HG02852 (cell line): ENCODE measurements at regions not wholly inside any gene's neighbourhood (a gene's known extent, or its start where the extent isn't known, plus 50 kb on each side); places are given as distances from the start of the nearest gene placed in this dataset.

Experiments
- ATAC-seq: cut with Tn5 transposase; IDR thresholded peaks from one replicate; pipeline ENCODE4 v1.9.1; 2021; ENCODE audit warnings: mild to moderate bottlenecking, moderate library complexity; ENCODE audit not compliant: unreplicated experiment

DNA sequence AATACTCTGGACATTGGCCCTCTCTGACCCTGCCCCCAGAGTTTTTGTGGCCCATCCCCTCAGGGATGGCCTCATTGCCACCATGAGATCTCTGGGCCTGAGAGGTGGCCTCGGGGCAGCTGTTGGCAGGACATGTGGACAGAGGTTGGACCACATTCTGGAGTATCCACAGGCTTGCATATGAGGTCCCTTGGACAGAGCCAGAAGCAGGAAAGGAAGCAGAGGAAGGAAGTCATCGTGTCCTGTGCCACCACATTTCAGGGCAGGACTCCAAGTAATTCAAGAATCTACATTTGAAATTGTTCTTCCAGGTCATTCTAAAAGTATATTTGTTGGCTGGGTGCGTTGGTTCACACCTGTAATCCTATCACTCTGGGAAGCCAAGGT lies 95.9 kb upstream of the PPP2R5A start:
- no peak for ATAC-seq

DNA sequence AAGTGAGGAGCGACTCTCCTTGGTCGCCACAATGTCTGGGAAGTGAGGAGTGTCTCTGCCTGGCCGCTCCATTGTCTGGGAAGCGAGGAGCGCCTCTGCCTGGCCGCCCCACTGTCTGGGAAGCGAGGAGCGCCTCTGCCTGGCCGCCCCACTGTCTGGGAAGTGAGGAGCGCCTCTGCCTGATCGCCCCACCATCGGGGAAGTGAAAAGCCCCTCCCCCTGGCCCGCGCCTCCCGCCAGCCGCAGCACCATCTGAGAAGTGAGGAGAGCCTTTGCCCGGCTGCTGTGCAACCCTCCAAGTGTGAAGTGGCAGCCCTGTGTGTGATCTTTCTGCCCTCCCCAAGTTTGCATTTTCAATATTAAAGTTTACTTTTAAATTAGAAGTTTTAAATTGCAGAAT lies 95.0 kb upstream of the PPP2R5A start:
- no peak for ATAC-seq

DNA sequence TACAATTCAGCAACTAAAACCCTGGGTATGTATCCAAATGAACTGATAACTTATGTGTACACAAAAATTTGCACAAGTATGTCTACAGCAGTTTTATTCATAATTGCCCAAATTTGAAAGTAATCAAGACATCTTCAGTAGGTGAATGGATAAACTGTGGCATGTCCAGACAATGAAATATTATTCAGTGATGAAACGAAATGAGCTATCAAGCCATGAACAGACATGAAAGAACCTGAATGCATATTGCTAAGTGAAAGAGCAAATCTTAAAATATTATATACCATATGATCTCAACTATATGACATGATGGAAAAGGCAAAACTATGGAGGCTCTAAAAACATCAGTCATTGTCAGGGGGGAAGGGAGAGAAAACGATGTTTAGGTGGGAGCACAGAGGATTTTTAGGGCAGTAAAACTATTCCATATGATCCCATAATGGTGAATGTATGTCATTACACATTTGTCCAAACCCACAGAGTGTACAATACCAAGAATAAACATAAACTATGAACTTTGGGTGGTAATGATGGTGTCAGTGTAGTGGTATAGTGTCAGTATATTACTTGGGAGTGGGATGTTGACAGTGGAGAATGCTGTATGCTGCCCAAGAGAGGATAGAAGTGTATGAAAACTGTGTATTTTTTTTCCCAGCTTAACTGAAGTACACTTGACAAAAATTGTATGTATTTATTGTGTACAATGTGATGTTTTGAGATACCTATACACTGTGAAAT lies 92.8 kb upstream of the PPP2R5A start:
- ATAC-seq: no peak

DNA sequence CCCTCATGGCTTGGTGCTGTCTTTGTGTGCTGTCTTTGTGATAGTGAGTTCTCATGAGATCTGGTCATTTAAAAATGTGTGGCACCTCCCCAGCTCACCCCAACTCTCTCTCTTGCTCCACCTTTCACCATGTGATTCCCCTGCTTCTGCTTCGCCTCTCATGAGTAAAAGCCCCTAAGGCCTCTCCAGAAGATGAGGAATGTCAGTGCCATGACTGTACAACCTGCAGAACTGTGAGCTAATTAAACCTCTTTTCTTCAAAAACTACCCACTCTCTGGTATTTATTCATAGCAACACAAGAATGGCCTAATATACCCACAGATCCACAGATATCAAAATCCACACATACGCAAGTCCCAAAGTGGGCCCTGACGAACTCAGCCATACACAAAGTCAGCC lies 88.9 kb upstream of the PPP2R5A start:
- ATAC-seq: no peak

DNA sequence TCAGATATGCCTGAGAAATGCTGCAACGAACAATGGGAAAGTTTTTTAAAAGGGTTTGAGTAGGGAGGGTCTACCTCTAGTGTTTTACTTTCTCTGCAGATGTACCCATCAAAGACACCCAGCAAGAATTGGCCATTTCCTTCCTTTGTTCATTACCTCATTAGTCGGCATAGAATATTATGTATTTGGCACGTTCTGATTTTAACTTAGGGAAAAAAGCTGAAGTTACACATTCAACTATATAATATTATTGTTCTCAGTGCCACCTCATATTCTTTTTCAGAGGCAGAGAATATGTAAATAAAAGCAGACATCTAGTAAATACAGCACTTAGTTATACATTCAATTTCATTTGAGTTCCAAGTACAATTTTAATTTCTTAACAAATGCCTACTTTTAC lies 83.7 kb upstream of the PPP2R5A start:
- no peak for ATAC-seq

DNA sequence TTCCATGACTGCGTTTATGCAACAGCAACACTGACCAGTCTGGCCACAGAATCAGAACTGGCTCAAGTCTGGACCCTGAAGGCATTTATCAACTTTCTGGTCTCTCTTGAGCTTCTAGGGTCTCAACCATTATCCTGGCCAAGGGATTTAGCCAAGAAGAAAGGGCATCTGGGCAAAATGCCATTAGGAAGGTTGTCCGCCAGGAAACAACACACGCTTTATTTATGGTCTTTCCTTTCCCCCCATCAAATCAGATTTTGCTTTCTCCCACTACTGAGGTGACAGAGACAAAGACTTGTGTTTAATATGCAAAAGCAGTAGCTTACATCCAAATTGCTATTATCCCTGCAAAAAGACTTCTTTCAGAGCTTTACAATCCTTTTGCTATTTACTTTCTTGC lies 81.6 kb upstream of the PPP2R5A start:
- no peak for ATAC-seq

DNA sequence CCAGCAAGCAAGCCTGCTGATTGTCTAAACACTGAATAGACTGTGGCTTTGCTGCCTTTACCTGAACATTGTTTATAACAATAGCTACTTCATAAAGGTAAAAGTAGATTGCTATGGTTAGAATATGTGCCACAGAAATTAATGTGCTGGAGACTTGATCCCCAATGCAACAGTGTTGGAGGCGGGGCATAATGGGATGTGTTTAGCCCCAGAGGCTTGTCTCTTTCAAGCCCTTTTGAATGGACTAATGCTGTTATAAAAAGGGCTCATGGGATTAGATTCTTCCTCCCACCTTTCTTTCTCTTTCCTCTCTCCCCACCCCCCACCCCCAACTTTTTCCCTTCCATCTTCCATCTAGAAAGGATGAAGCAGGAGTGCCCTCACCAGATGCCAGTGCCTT lies 80.2 kb upstream of the PPP2R5A start:
- ATAC-seq: no peak

DNA sequence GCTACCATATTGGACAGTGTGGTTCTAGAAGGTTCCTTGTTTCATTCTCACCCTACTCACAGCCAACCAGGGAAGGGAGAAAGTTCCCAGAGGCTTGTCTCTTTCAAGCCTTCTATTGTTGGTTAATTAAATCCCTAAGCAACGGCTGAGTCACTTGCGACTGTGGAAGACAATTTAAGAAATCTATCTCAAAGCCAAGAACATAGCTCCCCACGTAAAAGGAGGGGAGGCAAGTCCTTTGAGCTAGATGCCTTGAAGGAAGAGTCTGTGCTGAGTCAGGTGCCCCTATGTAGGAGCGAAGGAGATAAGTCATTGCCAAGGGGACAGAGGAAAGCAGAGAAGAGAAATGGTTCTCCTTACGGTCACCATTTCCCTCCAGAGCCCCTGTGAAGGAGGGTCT lies 79.4 kb upstream of the PPP2R5A start:
- ATAC-seq: no peak

DNA sequence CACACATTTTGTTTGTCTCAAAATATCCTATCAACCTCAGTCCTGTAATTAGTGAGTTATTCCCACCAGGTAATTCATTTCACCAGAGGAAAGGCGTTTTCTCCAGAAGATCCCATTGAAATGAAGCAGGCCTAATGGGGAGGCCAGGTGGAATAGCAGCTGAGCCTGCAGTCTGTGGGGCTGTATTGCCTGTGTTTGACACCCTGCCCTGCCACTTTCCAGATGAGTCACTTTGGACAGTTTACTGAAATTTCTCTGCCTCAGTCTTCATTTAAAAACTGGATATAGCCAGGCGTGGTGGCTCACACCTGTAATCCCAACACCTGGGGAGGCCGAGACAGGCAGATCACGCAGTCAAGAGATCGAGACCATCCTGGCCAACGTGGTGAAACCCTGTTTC lies 78.1 kb upstream of the PPP2R5A start:
- no peak for ATAC-seq

DNA sequence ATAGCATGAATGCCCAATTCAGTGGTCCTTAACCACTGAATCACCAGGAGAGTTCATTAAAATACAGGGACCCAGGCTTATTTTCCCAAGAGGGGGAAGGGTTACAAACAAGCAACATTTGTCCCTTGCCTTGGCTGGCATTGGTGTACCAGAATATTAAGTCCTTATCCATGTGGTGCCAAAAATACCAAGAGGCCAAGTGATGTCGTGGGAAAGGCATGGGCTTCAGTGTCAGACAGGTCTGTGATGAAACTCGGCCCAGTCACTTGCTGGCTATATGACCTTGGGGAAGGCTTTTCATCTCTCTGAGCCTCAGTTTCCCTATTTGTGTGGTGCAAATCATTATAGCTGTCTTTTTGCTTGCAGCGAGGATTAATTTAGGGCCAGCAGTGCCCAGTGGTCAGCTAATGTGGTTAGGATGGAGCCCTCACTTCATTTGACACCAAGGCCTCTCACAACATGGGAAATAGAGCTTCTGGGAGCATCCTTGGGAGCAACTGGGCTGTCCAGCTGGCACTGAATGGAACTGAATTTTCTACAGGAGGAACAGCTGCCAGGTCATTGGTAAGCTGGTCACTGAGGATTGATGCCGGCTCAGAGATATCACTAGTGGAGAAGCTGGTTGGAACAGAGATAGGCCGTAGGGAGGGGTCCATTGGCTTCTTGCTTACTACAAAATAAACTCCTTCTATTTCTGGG lies 77.2 kb upstream of the PPP2R5A start:
- no peak for ATAC-seq

DNA sequence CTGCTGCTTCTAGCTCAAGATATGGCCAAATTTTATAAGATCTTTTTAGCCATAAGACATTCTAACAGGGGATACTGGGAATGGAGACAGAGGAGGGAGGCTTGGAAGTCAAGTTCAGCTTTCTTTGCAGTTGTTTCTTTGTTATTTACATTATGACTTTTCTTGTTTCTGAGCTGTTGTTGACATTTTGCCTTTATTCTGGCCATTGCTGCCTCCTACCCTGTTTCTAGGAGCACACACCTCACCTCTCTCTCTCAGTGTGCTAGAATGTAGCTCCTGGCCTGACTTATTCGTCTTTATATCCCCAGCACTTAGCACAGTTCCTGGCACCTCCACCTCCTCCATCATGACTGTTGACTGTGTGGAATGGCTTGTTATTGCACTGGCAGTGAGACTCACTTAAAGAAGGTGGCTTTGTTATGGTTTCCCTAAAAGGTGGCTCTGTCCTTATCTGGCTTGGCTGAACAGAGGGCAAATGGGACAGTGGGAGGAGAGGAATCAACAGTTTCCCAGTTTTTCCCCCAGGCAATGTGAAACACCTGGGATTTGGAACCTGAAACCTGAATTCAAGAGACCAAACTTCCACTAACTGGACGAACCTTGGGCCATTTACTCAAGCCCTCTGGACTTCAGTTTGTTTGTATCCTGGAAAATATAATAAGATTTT lies 76.1 kb upstream of the PPP2R5A start:
- ATAC-seq: no peak

DNA sequence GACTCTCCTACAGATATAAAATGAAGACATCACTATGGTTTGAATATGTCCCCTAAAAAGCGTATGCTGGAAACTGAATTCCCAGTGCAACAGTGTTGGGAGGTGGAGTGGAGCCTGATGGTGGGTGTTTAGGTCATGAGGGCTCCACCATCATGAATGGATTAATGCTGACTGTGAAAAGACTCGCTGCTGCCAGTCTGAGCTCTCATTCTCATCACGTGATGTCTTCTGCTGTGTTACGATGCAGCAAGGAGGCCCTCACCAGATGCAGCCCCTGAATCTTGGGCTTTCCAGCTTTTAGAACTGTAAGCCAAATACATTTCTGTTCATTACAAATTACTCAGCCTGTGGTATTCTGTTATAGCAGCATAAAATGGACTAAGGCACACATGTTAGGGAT lies 73.8 kb upstream of the PPP2R5A start:
- ATAC-seq: no peak

DNA sequence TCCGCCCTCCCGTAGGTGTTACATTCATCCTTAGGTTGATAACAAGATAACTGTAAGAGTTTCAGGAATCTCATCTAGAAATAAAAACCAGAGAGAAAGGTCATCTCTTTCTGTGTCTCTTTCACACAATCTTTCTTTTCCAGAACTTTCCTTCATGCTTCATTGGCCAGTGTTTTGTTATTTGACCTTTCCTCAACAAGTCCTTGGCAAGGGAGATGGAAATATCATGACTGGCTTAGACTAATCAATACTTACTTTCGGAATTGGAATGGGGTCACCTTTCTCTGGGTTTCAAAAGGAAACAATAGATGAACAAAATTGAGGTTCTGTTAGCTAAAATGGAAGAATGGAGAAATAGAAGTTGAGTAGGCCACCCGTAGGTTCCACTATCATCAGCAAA lies 72.9 kb upstream of the PPP2R5A start:
- ATAC-seq: no peak

DNA sequence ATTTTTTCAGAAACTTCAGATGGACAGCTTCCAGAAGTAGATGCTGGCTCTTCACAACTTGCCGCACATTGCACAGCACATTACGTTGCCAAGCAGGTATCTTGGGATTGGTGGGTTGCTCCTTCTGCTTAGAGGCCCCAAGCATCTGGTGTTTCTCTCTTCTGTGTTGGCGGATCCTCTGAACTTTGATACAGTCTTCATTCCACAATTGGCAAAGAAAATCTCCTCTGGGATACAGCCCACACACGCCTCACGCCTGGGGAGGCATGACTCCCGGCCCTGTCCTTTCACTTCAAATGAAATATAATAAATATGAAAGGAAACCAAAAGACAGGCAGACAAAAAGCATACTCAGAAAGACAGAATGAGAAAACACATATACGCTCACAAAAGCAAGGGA lies 72.3 kb upstream of the PPP2R5A start:
- ATAC-seq: no peak

DNA sequence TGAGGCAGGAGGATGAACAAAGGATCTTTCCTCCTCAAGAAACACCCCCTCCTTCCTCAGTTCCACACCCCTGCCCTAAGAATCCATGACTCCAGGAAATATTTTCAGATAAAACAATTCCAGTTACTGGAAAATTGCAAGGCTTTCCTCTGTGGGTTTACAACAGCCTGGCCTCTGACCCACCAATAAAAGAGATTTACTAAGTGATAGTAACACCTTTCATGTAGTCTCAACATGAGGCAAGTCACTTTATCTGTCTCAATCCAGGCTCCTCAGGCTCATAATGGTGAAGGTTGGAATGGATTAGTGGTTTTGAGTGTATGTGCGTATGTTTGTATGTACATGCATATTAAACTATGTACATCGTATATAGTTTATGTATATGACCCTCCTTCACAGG lies 71.4 kb upstream of the PPP2R5A start:
- ATAC-seq: no peak

DNA sequence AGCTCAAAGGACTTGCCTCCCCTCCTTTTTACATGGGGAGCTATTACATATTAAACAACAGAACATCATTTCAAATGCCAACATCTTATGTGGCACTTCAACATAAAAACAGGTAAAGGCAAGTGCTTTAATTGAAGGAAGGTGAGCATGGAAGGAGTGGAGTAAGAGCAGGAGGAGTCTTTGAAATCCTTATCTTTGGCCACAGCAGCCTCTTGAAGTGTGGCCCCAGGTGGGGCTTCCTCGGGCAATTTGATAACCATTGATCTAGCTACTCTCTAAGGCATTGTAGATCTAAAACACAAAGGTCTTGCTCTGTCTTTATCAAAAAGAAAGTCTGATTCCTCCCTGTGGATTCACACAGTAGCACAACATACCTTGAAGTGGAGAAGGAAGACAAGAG lies 70.9 kb upstream of the PPP2R5A start:
- no peak for ATAC-seq

DNA sequence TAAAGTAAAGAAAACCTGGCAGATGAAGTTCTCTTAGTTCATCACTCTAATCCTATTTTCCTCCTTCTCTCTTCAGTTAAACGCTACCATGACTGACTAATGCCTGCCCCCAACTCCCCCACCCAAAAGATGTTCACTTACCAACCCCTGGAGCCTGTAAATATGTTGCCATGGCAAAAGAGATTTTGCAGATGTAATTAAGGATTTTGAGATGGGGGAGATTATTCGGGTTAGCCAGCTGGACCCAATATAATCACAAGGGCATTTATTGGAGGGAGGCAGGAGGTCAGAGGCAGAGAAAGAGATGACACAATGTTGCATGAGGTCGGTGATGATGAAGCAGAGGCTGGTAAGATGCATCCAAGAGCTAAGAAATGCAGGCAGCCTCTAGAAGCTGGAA lies 69.3 kb upstream of the PPP2R5A start:
- ATAC-seq: no peak

DNA sequence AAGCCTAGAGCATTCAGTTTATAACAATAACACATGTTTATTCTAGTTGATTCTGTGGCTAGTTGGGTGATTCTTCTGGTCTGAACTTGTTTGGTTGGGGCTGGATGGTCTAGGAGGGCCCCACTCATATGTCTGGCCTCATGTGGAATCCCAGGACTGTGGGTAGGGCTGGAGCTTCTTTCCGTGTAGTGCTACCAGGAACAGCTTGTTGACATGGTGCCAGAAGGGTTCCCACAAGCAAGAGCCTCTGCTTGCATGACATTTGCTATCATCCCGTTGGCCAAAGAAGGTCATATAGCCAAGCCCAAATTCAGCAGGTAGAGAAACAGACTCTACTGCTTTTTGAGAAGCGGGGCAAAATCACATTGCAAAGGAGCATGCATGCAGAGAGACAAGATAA lies 67.6 kb upstream of the PPP2R5A start:
- no peak for ATAC-seq

DNA sequence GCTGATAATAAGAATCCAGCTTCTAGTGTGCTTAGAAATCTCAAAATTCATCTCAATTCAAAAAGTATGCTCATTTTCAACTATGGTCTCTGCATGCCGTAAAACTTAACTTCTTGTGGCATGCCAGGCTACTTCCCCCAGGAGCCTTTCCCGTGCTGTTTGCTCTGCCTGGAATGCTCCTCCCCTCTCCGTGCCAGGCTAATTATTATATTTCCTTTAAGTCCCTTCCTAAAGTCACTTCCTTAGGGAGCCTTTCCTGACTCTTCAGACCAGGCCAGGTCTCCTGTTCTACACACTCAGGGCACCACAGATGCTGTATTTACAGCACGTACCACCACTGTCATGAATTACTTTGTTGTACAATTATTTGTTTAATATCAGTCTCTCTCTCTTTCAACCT lies 67.1 kb upstream of the PPP2R5A start:
- no peak for ATAC-seq

DNA sequence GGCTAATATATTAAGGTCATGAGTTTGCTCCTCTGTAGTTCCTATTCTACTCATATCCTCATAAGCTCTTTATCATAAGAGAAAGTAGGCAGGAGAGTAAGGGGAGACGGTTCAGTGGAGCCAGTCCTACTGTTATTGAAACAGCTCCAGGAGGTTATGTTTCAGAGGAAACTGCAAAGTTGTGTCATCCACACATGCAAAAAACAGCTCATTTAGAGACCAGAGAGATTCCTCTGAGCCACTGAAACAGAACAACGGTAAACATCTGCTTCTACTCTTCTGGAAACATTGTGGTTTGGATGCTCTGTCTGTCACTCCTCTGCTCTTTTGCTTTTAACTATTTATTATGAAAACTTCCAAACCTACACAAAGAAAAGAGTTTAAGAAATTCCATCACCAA lies 66.3 kb upstream of the PPP2R5A start:
- peak; percentile 97 for ATAC-seq

DNA sequence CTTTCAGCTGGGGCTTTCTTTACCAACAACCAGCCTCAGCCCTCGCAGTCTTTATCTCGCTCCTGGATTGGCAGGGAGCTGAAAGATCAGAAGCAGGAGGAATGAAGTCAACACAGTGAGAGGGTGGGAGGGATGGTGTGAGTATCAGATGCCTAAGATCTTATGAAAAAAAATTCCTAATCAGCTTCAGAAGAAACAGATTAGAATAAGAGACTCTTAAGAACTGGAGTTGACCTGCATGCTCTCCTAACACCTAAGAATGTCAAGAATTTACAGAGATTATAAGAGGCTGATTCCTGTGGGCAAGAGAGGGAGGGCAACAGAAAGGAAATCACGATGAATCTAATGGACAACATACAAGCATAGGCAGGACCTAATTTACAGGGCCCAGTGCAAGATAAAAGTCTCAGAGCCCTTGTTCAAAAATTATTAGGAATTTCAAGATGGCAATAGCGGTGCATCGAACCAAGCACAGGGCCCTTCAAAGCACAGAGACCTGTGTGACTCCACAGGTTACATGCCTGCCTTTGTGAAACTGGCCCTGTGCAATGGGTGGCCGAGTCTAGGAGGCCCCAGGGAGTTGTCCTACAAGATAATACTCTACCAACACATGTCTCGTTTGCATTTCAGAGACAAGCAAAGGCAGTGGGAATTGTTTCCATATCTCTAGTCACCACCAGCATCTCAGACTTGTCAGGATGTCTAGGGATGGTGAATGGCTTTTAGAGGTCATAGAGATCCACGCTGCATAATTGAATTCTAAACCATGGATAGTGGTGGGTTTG lies 65.3 kb upstream of the PPP2R5A start:
- no peak for ATAC-seq

DNA sequence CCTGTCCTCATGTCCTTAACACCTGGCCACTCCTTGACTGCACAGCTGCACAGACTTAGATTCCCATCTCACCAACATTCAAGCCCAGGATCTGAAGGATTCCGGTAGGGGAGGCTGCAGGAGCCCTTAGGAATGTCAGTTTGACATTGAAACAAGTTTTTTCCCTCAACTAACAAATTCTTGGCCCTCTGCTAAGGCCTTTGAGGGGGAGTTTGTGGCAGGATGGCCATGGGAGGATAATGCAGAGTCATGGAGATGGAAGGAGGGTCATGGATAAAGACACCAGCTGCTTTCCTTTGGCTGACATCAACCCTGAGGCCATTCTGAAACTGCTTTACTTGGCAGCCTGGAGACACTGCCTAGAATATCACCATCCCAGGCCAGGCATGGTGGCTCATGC lies 63.4 kb upstream of the PPP2R5A start:
- ATAC-seq: no peak
